HTR-8/SVneo (cell line): ENCODE measurements at regions not wholly inside any gene's neighbourhood (a gene's known extent, or its start where the extent isn't known, plus 50 kb on each side); places are given as distances from the start of the nearest gene placed in this dataset.
"Not testable (repeated sequence)": the region's sequence is repeated elsewhere in the genome, so short reads cannot be mapped to it uniquely, and the experiment has no call there.

Experiments
- DNase-seq: peaks from one replicate; pipeline ENCODE4 v3.0.0; 2011; ENCODE audit warnings: low spot score, mixed read lengths; ENCODE audit not compliant: insufficient read length
- FAIRE-seq: peaks from 2 replicates; lab custom pipeline; 2011; peaks lifted over from hg19 to GRCh38; lab: Jason Lieb, UNC

GRCh38 chr2:239811111-239811781 lies 213.9 kb downstream of the NDUFA10 start:
- DNase-seq (no peak), FAIRE-seq (no peak)

DNA sequence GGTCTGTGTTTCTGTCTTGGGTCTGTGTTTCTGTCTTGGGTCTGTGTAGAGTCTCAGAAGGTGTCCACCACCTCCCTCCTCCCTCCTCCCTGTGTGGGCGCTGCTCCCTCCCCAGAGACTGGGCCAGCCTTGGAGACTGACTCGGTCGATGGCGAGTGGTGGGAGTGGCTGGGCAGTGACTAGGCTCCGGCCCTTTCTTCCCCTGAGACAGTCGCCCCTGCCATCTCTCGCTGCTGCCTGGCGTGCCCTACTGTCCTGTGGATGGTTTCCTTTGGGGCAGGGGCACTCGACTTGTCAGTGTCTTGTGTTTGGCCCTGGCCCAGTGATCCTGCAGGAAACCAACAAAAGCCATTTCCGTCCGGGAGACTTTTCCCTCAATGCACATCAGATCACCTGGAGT lies 215.8 kb downstream of the NDUFA10 start:
- no peak for DNase-seq
- FAIRE-seq: no peak

DNA sequence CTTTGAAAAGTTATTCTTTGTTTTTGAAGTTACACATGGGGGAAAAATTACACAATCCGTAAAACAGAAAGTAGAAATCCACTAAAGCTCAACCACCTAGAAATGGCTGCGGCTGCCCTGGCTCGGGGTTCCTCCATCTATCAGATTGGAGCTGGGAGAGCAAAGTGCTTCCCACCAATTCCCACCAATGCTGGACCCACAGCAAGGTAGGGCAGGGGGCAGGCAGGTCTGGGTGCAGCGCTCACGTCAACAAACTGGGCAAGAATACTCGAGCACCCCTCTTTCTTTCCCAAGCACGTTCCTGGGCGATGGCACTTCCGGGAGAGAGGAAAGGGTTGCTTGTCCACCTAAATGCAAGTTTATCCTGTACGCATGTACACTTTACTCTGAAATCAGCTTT lies 217.6 kb downstream of the NDUFA10 start:
- no peak for FAIRE-seq

GRCh38 chr2:239806758-239807434 lies 218.2 kb downstream of the NDUFA10 start:
- DNase-seq: no peak
- FAIRE-seq: no peak

More for the DNA sequence above, 217.6 kb downstream of the NDUFA10 start:
- DNase-seq: no peak

- DNase-seq (no peak), FAIRE-seq (no peak)
Observed at GRCh38 chr2:239806276-239806675, 218.9 kb downstream of the NDUFA10 start.

GRCh38 chr2:239805414-239805813 lies 219.7 kb downstream of the NDUFA10 start:
- FAIRE-seq: no peak
- no peak for DNase-seq

DNA sequence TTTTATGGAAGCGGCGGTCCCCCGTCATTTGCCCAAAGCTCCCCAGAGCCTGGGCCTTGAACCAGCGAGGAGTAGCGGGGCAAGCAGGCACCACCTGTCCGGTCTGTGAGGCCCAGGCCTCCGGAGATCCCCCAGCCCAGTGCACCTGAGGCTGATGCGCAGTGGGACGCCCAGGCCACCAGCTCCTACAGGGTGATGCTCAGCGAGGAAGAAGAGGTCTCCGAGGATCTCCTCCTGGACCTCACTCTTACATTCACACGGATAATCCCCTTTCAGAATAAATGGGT lies 220.2 kb downstream of the NDUFA10 start:
- FAIRE-seq (no peak), DNase-seq (no peak)

GRCh38 chr2:239804161-239805042 lies 220.7 kb downstream of the NDUFA10 start:
- DNase-seq: no peak
- no peak for FAIRE-seq

DNA sequence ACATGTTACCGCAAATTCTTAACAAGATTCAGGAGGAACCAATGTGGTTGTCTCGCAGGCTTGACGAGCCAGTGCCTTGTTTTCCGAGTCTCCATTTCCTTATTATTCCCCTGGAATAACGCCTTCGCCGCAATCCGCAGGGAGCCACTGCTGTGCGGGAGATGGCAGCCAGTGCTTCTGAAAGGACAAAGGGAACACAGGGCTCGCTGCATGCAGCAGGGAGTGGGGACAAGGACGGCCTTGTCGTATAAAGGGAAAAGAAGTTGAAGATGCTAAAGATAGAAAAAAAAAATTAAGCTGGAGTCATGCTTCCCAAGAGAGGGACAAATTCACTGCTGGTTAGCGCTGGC lies 221.4 kb downstream of the NDUFA10 start:
- FAIRE-seq: no peak

GRCh38 chr2:239803102-239803765 lies 221.9 kb downstream of the NDUFA10 start:
- DNase-seq (no peak), FAIRE-seq (no peak)

More for the DNA sequence above, 221.4 kb downstream of the NDUFA10 start:
- DNase-seq: no peak

GRCh38 chr2:239802185-239802649 lies 222.9 kb downstream of the NDUFA10 start:
- DNase-seq: no peak
- no peak for FAIRE-seq

GRCh38 chr2:239801404-239802184 lies 223.5 kb downstream of the NDUFA10 start:
- no peak for DNase-seq
- FAIRE-seq: no peak

- no peak for DNase-seq
- FAIRE-seq: no peak
Observed at GRCh38 chr2:239800785-239801386, 224.3 kb downstream of the NDUFA10 start.

DNA sequence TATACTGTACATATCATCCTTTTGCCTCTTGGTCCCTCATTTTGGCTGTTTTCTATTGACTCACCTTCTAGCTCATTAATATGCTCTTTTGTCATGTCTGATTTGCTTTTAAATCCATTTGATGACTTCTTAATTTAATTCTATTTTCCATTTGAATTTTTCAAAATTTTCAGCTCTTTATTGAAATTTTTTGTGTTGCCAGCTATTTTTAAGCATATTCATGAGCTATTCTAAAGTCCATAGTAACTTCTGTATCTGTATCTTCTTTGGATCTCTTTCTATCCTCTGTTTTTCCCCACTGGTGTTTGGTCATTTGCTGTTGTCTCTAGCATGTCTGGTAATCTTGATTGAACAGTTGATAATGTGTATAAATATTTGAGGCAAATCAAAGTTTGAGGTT lies 227.8 kb downstream of the NDUFA10 start:
- DNase-seq (no peak), FAIRE-seq (no peak)

DNA sequence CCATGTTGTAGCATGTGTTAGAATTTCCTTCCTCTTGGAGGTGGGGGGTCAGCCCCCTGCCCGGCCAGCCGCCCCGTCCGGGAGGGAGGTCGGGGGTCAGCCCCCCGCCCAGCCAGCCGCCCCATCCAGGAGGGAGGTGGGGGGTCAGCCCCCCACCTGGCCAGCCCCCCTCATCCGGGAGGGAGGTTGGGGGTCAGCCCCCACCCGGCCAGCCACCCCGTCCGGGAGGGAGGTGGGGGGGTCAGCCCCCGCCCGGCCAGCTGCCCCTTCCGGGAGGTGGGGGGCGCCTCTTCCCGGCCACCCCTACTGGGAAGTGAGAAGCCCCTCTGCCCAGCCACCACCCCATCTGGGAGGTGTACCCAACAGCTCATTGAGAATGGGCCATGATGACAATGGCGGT lies 229.4 kb downstream of the NDUFA10 start:
- not testable (repeated sequence) for DNase-seq, FAIRE-seq

DNA sequence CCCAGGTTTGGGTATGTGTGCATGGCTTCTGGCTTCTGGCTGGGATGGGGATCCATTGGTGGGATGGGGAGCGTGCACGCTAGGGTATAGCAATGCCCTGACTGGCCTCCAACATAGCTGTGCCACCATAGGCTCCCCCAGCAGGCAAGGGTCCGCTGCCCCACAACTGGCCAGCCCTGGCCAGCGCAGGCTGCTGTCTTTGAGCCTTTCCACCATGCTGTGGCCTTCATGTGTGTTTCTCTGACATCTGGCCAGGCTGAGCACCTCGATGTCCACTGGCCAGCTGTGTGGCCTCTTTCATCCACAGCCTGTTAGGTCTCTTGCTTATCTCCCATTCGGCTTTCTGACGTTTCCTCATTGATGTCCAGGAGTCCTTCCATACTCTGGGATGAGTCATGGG lies 231.3 kb downstream of the NDUFA10 start:
- no peak for DNase-seq
- FAIRE-seq: no peak

- DNase-seq: no peak
- FAIRE-seq: no peak
Observed at GRCh38 chr2:239793086-239793485, 232.1 kb downstream of the NDUFA10 start.

GRCh38 chr2:239792405-239793084 lies 232.6 kb downstream of the NDUFA10 start:
- DNase-seq (no peak), FAIRE-seq (no peak)
